ENCODE measurements at regions not wholly inside any gene's neighbourhood (a gene's known extent, or its start where the extent isn't known, plus 50 kb on each side); places are given as distances from the start of the nearest gene placed in this dataset.
"Not testable (repeated sequence)": the region's sequence is repeated elsewhere in the genome, so short reads cannot be mapped to it uniquely, and the experiment has no call there.

DNA sequence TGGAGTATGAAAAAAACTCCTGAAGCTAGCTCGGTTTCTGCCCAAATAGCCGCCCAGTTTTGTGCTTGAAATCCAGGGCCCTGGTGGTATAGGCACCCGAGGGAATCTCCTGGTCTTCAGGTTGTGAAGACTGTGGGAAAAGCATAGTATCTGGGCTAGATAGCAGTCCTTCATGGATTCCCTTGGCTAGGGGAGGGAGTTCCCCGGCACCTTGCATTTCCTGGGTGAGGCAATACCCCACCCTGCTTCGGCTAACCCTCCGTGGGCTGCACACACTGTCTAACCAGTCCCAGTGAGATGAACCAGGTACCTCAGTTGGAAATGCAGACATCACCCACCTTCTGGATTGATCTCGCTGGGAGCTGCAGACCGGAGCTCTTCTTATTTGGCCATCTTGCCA, 184.5 kb upstream of the SLC35B3 start:
- no peak for DNase-seq

DNA sequence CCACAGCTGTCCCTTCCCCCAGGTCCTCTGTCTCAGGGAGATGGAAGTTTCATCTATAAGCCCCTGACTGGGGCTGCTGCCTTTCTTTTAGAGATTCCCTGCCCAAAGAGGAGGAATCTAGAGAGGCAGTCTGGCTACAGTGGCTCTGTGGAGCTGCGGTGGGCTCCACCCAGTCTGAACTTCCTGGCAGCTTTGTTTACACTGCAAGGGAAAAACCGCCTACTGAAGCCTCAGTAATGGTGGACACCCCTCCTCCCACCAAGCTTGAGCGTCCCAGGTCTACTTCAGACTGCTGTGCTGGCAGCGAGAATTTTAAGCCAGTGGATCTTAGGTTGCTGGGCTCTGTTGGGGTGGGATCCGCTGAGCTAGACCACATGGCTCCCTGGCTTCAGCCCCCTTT, 184.1 kb upstream of the SLC35B3 start:
- not testable (repeated sequence) for DNase-seq

DNA sequence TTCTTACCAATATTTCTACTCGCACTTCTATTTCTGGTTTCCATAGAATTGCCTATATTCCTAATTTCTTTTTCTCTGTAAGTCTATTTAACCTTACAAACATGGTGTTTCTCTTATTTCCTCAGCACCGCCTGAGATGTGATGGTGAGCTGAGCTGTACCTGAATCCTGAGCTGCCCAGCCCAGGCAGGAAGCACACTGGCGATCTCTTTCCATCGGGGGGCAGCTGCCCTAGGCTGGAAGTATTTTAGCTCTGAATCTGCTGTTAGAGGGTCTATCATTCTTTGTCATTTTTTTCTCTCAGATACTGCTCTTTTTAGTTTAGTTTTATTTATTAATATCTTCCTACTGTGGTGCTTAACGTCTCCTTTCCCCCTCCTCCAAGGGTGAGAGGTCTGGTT, 173.4 kb upstream of the SLC35B3 start:
- DNase-seq: no peak

DNA sequence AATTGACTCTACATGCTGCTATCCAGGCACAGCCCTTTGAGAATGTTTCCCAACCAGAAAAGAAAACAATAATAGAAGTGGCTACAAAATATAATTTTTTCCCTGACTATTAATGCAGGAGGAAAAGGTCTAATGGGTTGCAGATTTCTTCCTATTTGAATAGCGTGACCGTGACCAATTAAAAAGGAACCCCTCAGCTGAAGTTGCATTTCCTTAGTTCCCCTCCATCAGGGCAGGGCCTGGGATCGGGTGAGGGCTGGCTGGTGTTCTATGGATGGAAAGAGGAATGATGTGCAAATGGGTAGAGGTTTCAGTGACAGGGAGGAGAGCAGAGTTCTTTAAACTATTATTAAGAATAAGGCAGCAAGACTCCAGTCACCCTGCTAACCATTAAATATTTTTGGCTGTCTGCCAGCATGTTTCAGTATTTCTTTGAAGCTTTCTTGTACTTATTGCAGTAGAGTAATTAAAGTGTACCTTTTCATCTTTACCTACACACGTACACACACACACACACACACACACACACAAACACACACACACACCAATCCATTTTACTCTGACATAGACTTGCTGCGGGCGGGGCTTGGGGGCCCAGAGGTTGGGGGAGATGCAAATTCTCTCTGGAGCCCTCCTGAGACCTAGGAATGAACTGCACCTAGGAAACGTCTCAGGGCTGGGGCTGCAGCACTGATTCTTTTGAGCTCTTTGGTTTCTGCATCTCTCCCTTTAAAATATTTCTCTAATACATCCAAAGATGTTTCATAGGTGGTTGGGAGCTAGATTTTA, 154.8 kb upstream of the SLC35B3 start:
- DNase-seq: no peak

DNA sequence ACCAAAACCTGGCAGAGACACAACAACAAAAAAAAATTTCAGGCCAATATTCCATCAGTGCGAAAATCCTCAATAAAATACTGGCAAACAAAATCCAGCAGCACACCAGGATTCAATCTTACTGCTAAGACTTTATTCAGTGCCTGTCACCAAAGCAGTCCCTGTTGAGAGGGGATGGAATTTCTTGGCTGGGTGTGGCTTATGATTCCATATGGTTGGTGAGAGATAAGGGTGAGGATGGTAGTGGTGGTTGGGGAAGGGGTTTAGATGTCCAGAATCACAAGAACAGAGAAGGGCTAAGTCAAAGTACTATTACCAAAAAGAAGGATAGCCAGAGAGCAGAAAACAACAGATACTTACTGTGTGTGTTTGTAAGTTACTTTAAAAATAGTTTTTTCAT, 152.8 kb upstream of the SLC35B3 start:
- no peak for DNase-seq

DNA sequence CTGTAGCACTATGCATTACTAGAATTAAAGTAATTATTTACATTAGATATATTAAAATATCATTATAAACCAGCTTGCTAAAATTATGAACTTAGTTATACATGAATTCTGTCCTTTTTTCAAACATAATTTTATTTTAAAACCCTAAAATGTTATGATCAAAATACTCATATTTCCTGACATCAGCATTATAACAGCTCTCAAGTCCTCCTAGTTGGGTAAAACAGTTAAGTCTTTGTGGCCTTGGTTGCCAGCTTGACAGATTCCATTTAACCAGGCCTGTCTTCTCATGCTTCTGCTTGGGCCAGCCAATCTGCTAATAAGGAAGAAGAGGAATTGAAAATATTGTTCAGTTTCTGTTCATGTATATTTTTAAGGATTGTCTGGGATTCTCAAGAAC, 147.9 kb upstream of the SLC35B3 start:
- DNase-seq: no peak

DNA sequence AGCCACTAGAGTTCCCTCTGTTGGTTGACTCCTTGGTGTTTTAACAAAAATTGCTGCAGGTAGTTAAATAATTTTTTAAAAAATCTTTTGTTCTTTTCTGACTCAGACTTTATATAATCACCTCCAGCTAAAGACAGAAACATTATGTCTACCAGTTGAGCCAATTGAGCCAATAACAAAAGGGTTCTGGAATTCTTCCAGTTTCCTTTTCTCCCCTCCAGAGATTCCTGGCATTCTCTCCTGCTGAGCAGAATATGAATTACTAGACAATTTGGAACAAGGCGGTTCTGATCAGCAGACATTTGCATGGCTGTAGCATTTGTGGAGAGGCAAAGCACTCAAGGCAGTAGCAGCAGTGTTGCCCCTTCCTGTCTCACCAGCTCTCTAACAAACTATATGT, 144.0 kb upstream of the SLC35B3 start:
- DNase-seq: no peak

DNA sequence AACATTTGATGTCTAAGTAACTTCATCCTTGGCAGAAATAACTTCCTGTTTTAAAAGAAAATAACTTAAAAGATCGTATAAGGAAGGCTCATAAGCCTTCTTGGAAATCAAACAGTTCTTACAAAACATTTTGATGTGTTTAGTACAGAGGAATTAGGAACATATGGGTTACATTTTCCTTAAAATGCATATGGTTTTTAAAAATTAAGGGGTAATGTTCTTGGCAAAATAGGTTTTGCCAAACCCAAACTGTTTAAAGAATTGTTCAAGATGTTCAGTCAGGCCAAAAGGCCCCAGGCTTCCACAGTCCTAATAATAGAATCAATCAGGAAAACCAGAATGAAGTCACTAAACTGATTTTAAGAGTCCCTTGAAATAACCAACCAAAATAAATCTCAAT, 142.7 kb upstream of the SLC35B3 start:
- DNase-seq: no peak

DNA sequence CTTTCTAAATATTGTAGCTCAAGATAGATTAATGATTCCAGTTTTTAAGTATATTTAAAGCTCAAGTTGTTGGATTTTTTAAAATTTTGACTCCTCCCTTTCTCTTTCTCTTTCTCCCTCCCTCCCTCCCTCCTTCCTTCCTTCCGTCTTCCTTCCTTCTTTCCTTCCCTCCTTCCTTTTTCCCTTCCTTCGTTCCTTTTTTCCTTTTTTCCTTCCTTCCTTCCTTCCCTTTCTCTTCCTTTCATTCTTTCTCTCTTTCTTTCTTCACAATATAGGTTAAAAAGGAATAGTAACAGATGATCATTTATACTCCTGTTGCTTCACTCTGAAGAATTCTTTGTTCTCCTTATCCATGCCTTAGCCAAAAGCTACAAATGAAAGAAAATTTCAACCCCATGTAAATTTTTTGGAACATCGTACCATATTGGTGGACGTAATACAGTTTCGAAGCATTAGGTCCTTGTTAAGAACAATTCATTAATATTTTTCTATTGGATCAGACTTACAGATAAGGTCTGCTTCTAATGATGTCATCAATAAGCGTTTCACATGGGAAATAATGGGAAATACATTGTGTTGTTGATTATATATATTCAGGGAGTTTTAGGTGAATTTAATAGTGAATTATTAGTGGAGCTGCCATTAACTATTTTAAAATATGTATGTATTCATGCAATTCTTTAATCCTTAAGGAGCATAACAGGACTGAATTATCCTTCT, 139.6 kb upstream of the SLC35B3 start:
- DNase-seq: no peak

DNA sequence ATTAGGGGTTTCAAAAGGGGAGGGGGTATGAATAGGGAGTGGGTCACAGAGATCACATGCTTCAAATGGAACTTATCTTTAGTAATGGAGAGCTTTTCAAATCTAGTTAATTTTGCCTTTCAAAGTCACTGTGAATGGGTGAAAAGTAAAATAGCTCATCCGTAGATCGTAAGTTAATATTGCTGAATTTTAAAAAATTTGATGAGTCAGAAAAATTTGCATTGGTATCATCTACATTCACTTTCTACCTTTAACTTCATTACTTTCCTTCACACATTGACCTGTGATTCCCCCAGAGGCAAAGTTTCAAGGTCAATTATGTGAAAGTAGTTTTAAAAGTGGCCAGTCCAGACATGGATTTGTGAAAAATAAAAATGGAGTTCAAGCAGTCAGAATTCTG, 139.0 kb upstream of the SLC35B3 start:
- DNase-seq: no peak

DNA sequence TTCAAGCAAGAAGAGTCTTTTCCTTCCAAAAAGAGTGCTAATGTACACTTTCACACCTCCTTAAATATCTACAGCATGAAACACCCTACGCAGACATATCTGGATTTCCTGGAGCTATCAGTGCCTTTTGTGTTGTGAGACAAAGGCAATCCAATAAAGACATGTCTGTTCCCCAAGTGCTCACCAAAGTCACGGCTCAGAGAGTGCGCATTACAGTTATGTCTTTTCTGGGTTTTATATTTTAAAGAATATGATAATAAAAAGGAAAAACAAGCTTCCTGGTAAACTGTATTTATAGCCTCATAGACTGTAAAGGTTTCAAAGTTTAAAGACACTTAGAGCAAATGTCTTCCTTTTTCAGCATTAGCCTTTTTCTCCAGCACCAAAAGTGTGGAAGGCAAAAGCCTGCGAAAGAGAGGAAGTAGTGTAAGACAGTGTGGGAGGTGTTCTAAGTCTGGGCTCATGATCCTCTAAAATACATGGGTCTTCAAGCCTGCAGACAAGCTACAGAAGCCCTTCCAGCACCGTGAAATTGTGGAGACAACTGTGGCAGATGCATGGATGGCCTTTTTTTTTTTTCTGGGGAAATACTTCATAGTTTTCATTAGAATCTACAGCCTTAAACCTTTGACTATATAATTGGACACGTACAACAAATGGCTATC, 135.0 kb upstream of the SLC35B3 start:
- DNase-seq: no peak

DNA sequence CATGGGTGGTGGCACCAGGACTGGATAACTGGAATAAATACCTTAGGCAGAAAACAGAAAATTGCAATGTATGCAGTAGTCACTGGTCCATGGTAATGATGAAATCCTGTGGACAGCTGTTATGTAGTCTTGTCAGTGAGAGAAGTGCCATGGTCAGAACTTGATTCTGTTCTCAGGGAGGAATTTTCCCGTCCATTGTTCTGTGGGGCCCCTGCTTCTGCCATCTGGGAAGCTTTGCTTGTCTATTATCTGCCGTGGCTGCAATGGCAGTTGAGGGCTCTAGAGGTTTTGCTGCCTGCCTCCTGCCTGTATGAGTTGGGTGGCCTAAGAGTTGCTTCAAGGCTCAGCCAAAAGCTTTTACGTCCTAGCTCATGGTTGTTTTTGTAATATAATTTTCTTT, 126.8 kb upstream of the SLC35B3 start:
- no peak for DNase-seq

DNA sequence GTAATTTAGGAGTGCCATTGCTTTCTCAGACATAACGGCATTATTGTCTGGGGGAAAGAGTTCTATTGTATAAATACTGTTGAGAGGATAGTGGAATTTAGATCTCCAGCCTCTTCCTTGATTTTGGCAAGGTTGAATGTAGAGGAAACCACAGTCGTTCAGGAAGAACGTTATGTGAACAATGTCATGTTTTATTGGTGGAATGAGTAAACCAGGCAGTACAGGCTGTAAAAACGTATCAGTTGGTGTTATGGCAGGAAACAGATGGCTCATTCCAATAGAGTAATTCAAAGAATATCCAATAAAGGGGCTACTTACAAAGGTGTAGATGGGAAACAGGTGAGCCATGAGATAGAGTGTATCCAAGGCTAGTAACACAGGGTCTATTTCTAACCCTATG, 123.6 kb upstream of the SLC35B3 start:
- DNase-seq: no peak

DNA sequence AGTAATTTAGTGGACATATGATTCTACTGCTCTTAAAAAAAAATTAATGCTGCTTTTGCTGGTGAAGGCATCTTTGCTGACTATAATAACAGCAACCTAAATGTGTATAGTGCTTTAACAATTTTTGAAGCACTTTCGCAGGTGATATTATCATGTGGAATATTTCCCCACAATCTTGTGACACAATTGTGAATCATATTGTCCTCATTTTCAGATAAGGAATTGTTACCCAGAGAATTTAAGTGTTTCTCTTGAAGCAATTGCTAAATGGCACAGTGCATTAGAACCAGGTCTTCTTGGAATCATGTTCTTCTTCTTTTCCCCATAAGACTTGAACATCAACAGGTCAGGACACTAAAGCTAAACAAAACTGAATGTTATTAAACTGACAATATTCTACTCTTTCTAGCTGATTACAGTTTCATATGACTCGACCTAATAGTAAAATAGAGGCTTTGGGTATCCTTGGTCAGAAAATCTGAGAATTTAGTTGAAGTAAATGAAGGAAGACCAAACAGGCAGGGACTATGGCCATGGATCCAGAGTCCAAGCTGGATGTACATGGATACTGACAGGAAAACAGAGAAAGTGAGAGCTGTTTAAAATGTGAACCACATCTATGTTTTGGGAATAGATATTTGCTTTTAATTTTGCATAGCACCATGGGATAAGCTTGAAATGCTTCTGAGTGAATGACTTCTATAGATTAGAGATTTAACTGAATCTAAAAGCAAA, 121.8 kb upstream of the SLC35B3 start:
- DNase-seq: no peak

DNA sequence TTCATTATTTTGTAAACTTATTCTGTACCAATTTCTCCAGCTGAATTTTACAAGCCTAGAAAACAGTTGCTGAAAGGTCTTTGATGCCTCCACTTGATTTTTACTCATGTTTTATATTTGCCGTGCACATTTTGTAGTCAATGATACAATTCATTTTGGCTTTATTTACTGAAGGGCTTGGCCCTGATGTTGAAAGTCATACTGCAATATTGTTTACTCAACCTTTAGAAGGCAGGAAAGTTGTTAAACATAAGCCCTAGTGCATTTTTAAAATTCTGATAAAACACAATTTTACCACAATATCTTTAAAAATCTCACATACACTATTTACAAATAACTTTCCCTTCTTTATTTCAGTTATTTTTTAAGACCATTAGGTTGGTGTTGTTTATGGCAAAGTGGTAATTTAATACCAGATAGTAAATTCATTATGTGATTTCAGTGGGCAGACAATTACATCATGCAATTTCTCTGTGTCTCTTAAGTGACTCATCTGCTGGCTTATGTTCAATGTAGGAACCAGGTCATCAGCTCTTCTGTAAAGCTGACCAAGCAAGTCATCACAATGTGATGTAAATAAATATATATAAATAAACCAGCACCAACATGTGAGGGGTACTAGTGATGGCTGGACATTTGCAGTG, 121.1 kb upstream of the SLC35B3 start:
- no peak for DNase-seq

DNA sequence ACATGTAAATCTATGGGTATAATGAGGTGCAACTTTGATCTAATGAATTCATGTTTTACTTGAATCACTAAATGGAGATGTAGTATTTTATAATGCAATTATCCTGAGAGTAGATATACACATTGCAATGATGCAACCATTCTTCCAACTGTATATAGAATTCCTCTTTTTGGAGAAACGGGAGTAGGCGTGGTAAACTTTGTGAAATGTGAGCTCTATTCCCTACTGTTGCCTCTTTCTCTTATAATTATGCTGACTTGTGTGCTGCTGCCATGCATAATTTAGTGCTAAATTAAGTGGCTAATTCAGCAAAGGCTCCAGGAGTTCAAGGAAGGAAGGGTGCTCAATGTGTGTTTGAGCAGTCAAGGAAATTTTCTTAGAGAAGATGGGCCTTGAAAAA, 116.6 kb upstream of the SLC35B3 start:
- DNase-seq: no peak

DNA sequence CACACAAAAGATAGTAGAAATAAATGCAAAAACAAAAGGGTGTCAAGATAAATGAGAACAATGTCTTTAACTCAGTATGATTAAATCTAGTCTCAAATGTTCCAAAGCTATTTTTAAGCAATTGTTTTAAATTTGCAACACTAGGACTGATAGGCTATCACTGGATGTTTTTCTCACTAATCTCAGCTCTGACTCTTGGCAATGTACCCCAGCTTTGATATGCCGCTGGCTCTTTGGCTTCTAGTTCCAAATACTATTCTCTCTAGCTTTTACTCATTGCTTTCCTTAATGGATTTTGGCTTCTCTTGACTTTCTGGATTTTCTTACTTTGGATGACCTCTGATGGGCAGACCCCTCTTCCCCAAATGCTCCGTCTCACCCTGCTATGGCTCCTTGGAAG, 116.0 kb upstream of the SLC35B3 start:
- DNase-seq: no peak

DNA sequence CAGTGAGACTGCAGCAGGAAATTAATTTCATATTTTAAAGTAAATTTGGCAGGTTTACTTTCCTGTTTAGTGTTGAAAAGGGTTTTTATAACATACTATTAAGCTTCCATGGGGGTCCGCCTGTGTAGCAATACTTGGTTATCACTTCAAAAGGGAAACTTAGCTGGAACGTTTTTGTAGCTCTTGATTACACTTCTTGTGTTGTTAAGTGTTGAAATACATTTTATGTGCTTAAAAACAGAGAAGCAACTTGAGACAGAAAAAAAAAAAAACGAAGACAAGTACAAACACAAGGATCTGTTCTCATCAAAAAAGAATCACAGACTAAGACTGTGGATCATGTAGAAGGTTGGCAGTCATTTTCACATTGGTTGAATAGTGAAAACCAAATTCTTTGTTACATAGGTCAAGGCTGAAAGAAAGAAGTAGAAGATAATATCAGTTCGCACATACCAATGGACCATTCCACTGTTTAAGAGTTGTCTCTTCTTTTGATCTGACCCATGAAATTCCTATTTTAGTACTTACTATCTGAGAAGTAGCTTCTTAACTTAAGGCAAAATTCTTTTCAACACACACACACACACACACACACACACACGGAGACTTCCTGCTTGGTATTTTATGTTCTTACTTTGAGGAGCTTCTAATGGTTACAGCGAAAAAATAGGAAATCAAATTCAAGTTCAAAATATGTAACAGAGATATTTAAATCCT, 113.9 kb upstream of the SLC35B3 start:
- no peak for DNase-seq

DNA sequence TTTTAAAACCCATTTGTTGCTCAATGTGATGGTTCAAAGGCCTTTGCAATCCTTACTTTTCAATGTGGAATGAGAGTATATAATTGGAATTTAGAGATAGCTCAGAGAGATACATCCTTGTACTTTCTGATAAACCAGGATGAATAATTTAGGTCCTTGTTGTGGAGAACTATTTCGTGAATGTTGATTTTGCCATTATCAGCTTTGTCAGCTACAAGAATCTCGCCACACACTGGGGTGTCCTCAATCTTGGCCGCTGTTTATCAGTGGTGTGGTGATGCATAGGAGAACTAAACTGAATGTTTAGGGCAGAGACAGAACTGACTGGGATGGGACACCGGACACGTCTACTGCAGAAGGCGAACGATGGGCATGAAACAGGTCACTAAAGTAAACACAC, 111.2 kb upstream of the SLC35B3 start:
- DNase-seq: no peak

DNA sequence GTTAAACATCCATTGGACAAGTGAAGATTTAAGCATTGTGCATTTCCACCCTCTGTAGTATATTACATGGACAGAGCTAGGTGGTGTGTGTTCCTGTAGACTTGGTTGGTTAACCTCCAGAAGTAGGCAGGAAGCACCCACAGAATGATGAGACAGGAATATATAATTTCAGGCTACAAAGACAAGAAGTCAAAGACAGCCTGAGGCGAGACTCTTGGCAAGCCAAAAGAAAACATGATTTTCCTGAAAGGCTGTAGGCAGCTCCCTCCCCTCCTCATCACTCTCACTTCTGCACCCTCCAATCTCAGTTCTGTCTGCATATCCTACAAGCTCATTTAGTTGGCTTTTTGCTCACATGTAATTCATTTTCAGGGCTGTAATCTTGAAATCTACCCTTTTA, 110.0 kb upstream of the SLC35B3 start:
- DNase-seq: no peak

DNA sequence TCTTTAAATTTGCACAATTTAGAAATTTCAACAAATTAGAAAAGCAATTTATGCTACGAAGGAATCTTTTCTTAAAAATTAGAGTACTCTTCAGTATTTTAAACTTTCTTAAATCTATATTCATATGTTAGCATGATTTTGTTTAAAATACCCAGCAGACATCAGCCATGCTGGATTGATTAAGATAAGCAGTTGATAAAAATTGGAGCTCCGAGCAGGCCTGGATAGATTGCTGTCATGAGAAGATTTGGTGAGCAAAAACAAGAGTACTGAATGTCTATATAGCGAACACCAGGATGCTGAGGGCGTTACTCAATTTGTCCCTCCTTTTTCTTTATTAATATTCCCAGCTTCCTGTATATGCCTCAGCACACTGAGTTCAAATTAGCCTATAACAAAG, 108.4 kb upstream of the SLC35B3 start:
- DNase-seq: no peak

DNA sequence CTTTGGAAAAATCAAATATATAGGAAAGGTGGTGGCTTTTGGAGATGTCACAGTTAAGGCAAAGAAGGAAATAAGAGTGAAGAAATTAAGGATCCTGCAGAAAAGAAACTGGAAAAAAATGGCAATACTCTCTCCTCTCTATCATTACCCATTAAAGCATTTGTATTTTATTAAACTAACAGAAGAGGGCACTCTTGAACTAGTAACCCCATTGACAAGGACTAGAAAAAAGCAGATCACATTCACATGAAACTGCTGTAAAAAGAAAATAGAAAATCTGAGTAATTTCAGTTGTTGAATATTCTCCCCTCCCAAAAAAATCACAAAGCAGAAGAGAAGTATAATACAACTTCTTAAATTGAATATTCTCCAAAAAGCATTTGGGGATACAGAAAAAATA, 104.1 kb upstream of the SLC35B3 start:
- DNase-seq: no peak

All from CD4-positive, alpha-beta T cell treated with Interleukin-1 beta for 1 hour (primary cell).